ENCODE measurements at regions not wholly inside any gene's neighbourhood (a gene's known extent, or its start where the extent isn't known, plus 50 kb on each side); places are given as distances from the start of the nearest gene placed in this dataset.

- Mint-ChIP-seq H3K9me3 (peaks cover 13 to 14% of the 10 kb centered on the region in 2 donors), H3K27ac (no peak overlapping the region), H3K36me3 (peaks cover 15 to 19% of the 10 kb centered on the region in 2 donors)
- DNase-seq (ENCODE audit: low spot score in 2 of 2): no peak
- ATAC-seq: no peak
These were observed 160.6 kb downstream of the KLF6 start for GRCh38 chr10:3624367-3624766.

GRCh38 chr10:3623746-3624145, 161.3 kb downstream of the KLF6 start:
- DNase-seq (ENCODE audit: low spot score in 2 of 2) (no peak), ATAC-seq (no peak)
- peaks cover 14 to 18% of the 10 kb centered on the region in 2 donors for H3K36me3 Mint-ChIP-seq
- peaks cover 13 to 14% of the 10 kb centered on the region in 2 donors for H3K9me3 Mint-ChIP-seq
- H3K27ac Mint-ChIP-seq: no peak overlapping the region

GRCh38 chr10:3622845-3623621, 162.0 kb downstream of the KLF6 start:
- H3K9me3 Mint-ChIP-seq: peaks cover 10 to 14% of the 10 kb centered on the region in 2 donors
- DNase-seq (ENCODE audit: low spot score in 2 of 2) (peak in 1 of 2 donors; percentile 33), ATAC-seq (peak; percentile 74 to 79)
- H3K36me3 Mint-ChIP-seq: peaks cover 11 to 13% of the 10 kb centered on the region in 2 donors
- H3K27ac Mint-ChIP-seq: peak overlapping the region; percentile 51 to 77

- Mint-ChIP-seq H3K27ac (peak overlapping the region; percentile 51 to 77), H3K9me3 (peaks cover 10 to 14% of the 10 kb centered on the region in 2 donors), H3K36me3 (peaks cover 11 to 13% of the 10 kb centered on the region in 2 donors)
- ATAC-seq: peak; percentile 66 to 72
- DNase-seq (ENCODE audit: low spot score in 2 of 2): no peak
These were observed 162.6 kb downstream of the KLF6 start for GRCh38 chr10:3622427-3622826.

- Mint-ChIP-seq H3K27ac (peak overlapping the region in 1 of 2 donors; percentile 3), H3K36me3 (peaks cover 11 to 13% of the 10 kb centered on the region in 2 donors), H3K9me3 (peaks cover 10 to 14% of the 10 kb centered on the region in 2 donors)
- DNase-seq (ENCODE audit: low spot score in 2 of 2) (no peak), ATAC-seq (no peak)
These were observed 164.2 kb downstream of the KLF6 start for GRCh38 chr10:3620818-3621217.

- Mint-ChIP-seq H3K36me3 (peaks cover 11 to 13% of the 10 kb centered on the region in 2 donors), H3K27ac (no peak overlapping the region), H3K9me3 (peaks cover 10 to 14% of the 10 kb centered on the region in 2 donors)
- ATAC-seq: no peak
- no peak for DNase-seq (ENCODE audit: low spot score in 2 of 2)
These were observed 165.8 kb downstream of the KLF6 start for GRCh38 chr10:3619241-3619640.

GRCh38 chr10:3616880-3617279, 168.1 kb downstream of the KLF6 start:
- DNase-seq (ENCODE audit: low spot score in 2 of 2): no peak
- no peak for ATAC-seq
- Mint-ChIP-seq H3K27ac (no peak overlapping the region), H3K9me3 (peaks cover 10 to 19% of the 10 kb centered on the region in 2 donors), H3K36me3 (peaks cover 16 to 19% of the 10 kb centered on the region in 2 donors)

- peaks cover 17 to 32% of the 10 kb centered on the region in 2 donors for H3K9me3 Mint-ChIP-seq
- H3K36me3 Mint-ChIP-seq: peaks cover 31 to 42% of the 10 kb centered on the region in 2 donors
- H3K27ac Mint-ChIP-seq: no peak overlapping the region
- no peak for ATAC-seq
- DNase-seq (ENCODE audit: low spot score in 2 of 2): no peak
These were observed 171.7 kb downstream of the KLF6 start for GRCh38 chr10:3613318-3613717.

GRCh38 chr10:3612183-3613001, 172.6 kb downstream of the KLF6 start:
- DNase-seq (ENCODE audit: low spot score in 2 of 2) (no peak), ATAC-seq (no peak)
- Mint-ChIP-seq H3K27ac (no peak overlapping the region), H3K36me3 (peaks cover 41 to 51% of the 10 kb centered on the region in 2 donors), H3K9me3 (peaks cover 25 to 37% of the 10 kb centered on the region in 2 donors)

- ATAC-seq: peak; percentile 31 to 95
- Mint-ChIP-seq H3K27ac (no peak overlapping the region), H3K9me3 (peaks cover 34% of the 10 kb centered on the region in 2 donors)
These were observed 178.7 kb downstream of the KLF6 start for GRCh38 chr10:3606309-3606708.

GRCh38 chr10:3605882-3606281, 179.1 kb downstream of the KLF6 start:
- Mint-ChIP-seq H3K27ac (no peak overlapping the region), H3K36me3 (peaks cover 37 to 42% of the 10 kb centered on the region in 2 donors), H3K9me3 (peaks cover 30 to 32% of the 10 kb centered on the region in 2 donors)
- DNase-seq (ENCODE audit: low spot score in 2 of 2): no peak
- ATAC-seq: peak in 1 of 2 donors; percentile 44

More at GRCh38 chr10:3606309-3606708, 178.7 kb downstream of the KLF6 start:
- peaks cover 41 to 46% of the 10 kb centered on the region in 2 donors for H3K36me3 Mint-ChIP-seq
- DNase-seq (ENCODE audit: low spot score in 2 of 2): no peak

GRCh38 chr10:3595736-3596135, 189.3 kb downstream of the KLF6 start:
- Mint-ChIP-seq H3K36me3 (no peaks in the 10 kb centered on the region), H3K9me3 (no peaks in the 10 kb centered on the region), H3K27ac (no peak overlapping the region)
- ATAC-seq (no peak), DNase-seq (ENCODE audit: low spot score in 2 of 2) (no peak)

- H3K9me3 Mint-ChIP-seq: no peaks in the 10 kb centered on the region
- H3K27ac Mint-ChIP-seq: no peak overlapping the region
- H3K36me3 Mint-ChIP-seq: no peaks in the 10 kb centered on the region
- ATAC-seq: no peak
- no peak for DNase-seq (ENCODE audit: low spot score in 2 of 2)
These were observed 191.4 kb downstream of the KLF6 start for GRCh38 chr10:3593611-3594010.

GRCh38 chr10:3592424-3592823, 192.6 kb downstream of the KLF6 start:
- Mint-ChIP-seq H3K36me3 (no peaks in the 10 kb centered on the region), H3K27ac (no peak overlapping the region), H3K9me3 (no peaks in the 10 kb centered on the region)
- ATAC-seq: no peak
- DNase-seq (ENCODE audit: low spot score in 2 of 2): no peak

- no peak for DNase-seq (ENCODE audit: low spot score in 2 of 2)
- H3K9me3 Mint-ChIP-seq: no peaks in the 10 kb centered on the region
- H3K27ac Mint-ChIP-seq: no peak overlapping the region
- no peak for ATAC-seq
- no peaks in the 10 kb centered on the region for H3K36me3 Mint-ChIP-seq
These were observed 196.2 kb downstream of the KLF6 start for GRCh38 chr10:3588816-3589215.

GRCh38 chr10:3588346-3588745, 196.7 kb downstream of the KLF6 start:
- ATAC-seq (no peak), DNase-seq (ENCODE audit: low spot score in 2 of 2) (no peak)
- H3K27ac Mint-ChIP-seq: no peak overlapping the region
- H3K36me3 Mint-ChIP-seq: no peaks in the 10 kb centered on the region
- no peaks in the 10 kb centered on the region for H3K9me3 Mint-ChIP-seq
